Head of caudate nucleus (tissue), 42 donors: ENCODE measurements at regions not wholly inside any gene's neighbourhood (a gene's known extent, or its start where the extent isn't known, plus 50 kb on each side); places are given as distances from the start of the nearest gene placed in this dataset.

Source experiments
- DNase-seq, 42 donors: peaks; one replicate each; pipeline versions ENCODE4 v3.0.0 to v3.0.0-alpha.2; 2020 to 2021; ENCODE audit warnings: mixed read lengths in 7 of 42
- intact Hi-C: fragments of 100-400 bp; cut with DNase I; formaldehyde crosslinking; loops from one replicate; pipeline ENCODE4 v1.15.0; 2022

DNA sequence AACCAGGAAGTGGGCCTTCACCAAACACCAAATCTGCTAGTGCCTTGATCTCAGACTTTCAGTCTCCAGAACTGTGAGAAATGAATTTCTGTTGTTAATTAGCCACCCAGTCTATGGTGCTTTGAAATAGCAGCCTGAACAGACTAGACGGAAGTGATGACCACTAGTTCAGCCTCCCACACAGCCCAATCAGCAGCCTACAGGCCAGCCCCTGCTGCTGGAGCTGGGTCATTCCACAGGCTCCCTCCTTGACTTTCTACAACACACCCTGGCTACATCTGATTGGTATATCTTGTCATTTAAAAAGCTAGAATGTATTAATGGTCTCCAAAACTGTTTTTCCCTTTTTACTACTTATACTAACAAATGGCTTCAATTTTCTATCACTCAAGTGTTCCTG is 277.2 kb upstream of the TAC1 start:
- intact Hi-C loops = no loop called here
- no peak for DNase-seq

DNA sequence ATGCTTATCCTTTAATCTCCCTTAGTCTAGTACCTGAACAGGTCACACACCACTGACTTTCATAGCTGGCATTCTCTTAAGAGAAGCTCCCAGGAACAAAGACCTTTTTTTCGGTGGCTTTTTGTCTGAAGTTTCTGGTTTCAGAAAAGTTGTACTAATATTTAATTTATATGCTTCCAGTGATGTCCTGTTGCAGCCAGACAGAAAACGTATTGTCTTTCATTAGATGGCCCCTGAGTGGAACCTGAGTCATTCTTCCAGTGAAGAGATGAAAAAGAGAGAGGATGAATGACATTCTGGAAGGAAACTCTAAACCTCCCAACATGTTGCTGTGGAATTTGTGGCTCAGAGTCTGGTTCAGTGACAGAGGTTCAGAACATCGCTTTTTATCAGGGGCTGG is 274.8 kb upstream of the TAC1 start:
- intact Hi-C loops = no loop called here

DNA sequence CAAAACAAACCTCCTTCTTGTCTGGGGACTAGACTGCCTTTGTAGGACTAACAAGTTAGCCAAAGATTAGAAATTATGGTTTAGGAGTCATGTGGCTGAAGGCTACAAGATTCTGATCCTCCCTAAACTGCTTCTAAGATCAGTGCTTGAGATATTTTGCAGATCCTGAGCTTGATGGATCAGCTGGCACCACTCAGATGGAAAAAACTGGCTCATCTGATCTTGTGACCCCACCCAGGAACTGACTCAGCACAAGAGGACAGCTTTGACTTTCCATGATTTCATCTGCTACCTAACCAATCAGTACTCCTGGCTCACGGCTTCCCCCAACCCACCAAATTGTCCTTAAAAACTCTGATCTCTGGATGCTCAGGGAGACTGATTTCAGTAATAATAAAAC is 271.5 kb upstream of the TAC1 start:
- intact Hi-C loops = no loop called here

More for the DNA sequence above, 274.8 kb upstream of the TAC1 start:
- DNase-seq = no peak

DNA sequence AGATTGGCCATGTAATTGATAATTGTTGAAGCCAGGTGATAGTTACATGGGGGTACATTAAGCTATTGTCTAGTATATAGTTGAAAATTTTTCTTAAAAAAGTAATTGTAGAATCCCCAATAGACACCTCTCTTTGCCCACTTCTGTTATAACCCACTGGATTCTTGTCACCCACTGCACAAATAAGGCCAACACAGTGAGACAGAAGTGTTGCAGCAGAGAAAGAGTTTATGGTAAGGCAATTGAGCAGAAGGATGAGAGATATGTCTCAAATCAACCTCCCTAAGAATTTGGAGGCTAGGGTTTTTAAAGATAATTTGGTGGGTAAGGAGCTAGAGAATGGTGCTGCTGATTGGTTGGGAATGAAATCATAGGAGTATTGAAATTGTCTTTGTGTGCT is 270.3 kb upstream of the TAC1 start:
- no peak for DNase-seq
- intact Hi-C loops = no loop called here

More for the DNA sequence above, 271.5 kb upstream of the TAC1 start:
- DNase-seq = no peak

DNA sequence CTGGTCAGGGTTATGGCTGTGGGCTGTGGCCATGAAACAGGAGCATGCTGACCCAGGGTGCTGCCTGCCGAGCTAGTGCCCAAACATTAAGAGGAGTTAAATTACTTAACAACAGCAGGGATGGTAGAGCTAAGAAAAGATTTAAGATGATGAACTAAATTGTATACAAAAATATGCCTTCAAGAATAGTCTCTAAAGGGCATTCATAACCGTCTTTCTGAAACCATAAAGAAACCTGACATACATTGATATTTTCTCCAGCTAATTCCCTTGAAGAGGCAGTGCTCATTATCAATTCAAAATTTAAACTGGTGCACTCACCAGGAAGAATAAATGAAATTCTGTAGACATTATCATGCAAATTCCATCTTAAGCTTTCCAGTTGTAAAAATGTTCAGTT is 265.8 kb upstream of the TAC1 start:
- no peak for DNase-seq
- intact Hi-C loops = no loop called here

DNA sequence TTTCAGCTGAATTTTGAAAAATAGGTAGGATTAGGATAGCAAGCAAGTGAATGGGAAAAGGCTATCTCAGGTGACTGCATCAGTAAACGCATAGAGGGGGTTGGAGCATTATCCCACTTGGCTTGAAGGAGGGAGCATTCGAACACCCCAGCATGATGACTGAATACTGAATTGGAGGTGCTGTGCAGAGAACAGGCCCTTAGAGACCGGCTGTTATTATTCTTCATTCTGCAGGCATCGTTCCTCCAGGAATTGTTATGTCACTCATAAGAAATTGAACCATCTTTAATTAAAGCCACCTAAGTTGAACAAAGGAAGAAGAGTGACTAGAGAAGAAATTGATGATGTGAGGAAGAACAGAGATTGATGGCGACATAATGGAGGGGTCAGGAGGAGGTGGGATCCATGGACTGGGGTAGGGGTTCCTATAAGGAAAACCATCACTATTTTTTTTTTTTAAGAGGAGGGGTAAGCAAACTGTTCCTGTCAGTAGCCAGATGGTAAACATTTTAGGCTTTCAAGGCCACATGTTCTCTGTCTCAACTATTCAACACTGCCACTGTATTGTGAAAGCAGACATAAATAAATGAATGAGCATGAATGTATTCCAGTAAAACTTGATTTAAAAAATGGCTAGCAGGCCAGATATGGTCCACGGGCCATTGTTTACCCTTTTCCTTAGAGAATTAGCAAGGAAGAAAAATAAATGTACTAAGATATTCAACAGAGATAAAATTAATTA is 264.7 kb upstream of the TAC1 start:
- intact Hi-C loops = no loop called here
- no peak for DNase-seq

DNA sequence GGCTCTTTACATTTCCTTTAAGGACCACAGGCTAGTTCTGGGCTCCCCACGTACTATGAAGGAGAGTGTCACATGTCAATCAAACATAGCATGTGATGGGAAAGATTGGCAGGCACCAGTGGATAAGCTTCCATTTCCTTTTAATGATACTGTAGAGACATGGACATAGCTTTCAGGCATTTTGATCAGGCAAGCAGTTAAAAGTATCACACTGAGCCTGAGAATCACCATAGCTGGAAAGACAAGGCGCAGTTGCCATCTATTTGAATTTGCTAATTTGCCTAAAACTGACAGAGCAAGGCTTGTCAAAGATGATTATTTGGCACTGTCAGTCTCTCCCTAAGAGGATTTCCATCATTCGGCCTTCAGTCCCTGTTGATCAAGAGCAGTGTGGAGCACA is 263.4 kb upstream of the TAC1 start:
- intact Hi-C loops = no loop called here
- no peak for DNase-seq

DNA sequence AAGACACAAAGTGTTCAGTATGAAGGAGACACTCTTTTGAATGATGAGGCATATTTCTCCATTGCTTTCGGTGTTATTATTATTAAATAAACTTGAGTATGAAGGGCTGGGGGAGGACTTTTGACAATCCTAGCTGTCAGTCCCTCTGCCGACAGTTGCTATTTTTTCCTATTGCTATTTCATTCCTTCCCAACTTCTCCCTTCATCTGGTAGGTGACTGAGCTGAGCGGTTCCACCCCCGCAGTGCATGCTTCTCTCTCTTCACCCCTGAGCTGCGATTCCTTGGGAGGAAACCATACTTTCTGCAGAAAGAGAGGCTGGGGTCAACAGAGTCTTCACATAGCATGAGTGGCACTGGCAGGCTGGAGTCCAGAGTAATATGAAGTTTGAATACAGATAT is 261.2 kb upstream of the TAC1 start:
- DNase-seq = peak in 41 of 42 donors; percentile 13 to 88 (median 58)
- intact Hi-C loops = no loop called here

DNA sequence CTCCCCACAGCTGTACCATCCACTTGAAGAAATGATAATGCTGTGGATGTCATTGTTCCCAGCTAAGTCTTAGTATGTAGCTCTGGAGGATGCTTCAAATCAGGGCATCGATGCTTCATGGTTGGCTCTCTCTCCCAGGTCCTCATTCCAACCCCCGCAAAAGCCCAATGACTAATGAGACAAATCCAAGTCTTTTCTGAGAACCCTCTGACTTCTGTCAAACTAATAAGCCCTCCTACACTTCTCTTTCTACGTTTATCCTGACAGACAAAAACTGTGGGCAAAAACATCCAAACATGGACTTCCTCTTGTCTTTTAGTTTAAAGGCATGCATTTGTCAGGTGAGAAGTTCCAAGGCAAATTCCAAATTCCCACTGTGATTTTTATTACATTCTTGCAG is 260.4 kb upstream of the TAC1 start:
- intact Hi-C loops = no loop called here
- peak in 21 of 42 donors; percentile 10 to 75 (median 34) for DNase-seq

DNA sequence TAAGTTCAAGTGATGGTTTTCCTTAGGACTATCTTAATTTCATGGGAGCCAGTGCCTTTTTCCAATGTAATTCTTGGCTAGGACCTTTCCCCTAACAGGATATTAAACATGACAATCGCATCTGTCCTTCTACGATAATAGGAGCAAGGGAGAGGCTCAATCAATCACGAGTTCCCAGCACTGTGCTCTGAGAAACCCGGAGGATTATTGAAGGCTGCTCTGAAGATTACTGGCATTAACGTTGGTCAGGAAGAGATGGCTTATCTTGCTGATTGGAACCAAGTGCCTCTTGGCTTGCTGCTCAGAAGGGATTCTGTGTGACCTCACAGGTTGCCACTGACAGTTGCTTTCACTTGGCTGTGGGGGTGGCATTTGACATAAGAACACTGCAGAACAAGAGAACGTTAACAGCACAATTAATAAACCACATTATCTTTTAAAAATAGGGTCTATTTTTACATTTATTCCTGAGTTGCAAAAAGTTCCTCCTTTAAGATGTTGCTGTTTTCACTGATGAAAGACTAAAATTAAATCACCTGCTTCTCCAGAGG is 252.1 kb upstream of the TAC1 start:
- intact Hi-C loops = no loop called here
- peak in 35 of 42 donors; percentile 6 to 84 (median 42) for DNase-seq

DNA sequence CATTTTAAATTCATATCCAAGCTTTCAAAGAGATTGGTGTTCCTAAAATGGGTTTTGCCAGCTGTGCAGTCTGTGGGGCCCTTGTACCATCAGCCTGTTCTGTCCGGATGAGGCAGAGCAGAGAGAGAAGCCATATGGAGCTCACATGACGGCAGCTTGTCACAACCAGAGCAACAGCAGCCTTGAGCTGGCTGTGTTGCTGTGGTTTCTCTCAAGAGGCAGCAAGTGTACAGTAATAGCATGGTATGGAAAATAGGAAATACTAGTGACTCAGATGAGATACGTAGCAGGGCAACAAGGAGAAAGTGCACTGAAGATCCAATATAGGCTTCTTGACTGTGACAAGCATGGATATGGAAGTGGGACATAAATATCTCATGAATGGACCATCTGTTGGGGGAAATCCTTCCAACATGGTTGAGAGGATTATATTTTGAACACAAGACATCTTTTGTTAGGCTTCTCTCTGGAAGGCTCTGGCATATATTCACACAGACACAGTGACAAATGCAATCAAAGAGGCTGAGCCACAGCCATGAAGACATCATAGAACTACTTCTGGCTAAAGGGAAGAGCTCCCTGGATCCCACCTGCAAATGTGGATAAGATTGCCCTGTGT is 251.0 kb upstream of the TAC1 start:
- peak in 30 of 42 donors; percentile 4 to 63 (median 35) for DNase-seq
- intact Hi-C loops = no loop called here

DNA sequence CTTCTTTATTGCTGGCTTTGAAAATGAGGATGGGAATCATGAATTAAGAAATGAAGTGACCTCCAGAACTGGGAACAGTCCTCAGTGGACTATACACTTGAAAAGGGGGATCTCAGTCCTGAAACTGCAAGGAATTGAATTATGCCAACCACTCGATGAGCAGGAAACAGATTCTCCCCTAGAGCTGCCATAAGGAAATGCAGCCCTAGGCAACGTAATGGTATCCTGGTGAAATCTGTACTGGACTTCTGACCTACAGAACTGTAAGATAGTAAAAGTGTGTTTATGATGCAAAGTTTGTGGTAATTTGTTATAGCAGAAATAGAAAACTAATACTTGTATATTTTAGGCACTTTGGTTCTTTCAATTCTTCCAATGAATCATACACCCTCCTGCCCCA is 236.4 kb upstream of the TAC1 start:
- intact Hi-C loops = no loop called here
- no peak for DNase-seq

DNA sequence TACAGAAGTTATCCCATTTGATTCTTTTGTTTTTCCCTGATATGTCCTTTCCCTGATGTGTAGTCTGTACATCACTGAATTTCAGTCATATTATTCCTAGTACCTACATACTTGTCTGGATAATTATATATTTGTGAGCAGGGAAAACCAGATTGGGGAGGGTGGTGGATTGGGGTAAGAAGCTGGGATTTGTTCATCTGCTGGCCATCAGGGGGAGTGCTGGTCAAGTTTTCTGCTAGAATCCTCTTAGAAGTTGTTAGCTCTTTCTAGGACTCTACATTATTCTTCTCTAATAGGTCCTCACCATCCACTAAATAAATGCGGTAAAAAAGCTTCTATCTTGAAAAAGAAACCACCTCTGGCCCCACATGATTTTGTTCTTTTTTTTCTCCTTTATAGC is 232.7 kb upstream of the TAC1 start:
- intact Hi-C loops = no loop called here
- DNase-seq = peak in 24 of 42 donors; percentile 9 to 69 (median 32)

DNA sequence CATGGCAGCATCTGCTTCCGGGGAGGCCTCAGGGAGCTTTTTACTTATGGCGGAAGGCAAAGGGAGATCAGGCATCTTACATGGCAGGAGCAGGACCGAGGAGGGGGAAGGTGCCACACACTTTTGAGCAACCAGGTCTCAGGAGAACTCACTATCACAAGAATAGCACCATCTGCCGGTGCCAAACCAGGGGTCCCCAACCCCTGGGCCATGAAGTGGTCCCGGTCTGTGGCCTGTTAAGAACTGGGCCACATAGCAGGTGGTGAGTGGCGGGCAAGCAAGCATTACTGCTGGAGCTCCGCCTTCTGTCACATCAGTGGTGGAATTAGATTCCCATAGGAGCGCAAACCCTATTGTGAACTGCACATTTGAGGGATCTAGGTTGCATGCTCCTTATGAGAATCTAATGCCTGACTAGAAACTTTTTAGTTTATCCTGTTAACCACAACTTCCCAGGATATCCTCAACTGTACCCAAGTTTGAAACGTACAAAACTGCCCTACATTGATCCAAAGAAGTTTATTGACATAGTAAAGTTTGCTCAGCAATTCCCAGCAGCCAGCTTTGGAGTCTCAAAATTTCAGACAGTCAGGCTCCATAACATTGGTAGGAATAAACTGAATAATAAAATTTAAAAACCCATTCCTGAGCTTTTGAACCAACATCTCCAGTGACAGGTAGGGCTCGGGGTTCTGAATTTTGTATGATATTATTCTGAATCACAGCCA is 228.4 kb upstream of the TAC1 start:
- intact Hi-C loops = no loop called here
- DNase-seq = no peak

DNA sequence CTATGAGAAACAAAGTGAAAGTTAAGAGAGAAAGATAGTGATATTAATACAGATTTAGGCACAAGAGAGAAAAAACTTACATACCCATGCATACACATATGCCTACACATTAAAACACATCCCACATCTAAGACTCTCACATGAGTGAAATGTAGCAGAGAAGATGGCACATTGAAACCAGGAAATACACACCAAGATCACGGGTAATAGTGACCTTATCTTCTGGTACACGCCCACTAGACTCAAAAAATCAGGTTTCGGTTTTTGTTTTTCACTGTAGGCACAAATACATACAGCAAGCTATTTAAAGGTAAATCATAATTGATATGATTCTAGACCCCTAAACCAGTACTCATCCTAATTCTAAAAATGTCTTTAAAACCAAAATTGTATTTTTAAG is 225.2 kb upstream of the TAC1 start:
- intact Hi-C loops = no loop called here
- DNase-seq = no peak

DNA sequence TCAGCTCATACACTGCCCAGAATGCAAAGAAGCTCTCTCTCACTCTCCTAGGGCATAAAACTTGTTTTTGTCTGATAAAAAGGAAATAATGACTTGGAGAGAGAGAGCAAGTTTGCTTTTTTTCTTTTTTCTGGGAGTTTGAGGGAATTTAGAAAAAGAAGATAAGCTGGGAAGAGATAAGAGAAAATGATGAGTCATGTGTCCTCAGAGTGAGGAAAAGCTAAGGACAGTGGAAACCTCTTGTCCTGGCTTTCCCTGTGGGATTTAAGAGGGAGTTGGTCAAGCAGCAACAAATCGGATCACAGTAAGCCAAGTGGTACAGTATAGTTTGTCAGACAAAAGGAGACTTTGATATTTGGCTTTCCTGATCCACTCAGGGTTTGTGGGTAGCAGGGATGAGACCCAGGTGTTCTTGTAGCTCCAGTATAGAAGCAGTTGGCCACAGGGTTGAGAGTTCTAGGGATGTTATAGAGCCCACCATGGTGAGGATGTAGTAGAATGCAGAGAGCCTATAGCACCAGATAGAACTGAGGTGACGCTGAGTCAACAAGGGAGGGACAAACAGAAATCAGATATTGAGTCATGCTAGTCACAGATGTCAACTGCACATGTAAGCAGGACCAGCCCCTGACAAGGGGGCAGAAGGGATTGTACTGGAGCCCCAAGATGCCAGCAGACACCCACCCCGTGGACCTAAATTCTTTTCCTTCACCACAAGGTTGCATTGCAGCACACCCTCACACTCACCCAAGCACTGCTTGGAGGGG is 219.3 kb upstream of the TAC1 start:
- intact Hi-C loops = no loop called here
- peak in 1 of 42 donors; percentile 7 for DNase-seq

DNA sequence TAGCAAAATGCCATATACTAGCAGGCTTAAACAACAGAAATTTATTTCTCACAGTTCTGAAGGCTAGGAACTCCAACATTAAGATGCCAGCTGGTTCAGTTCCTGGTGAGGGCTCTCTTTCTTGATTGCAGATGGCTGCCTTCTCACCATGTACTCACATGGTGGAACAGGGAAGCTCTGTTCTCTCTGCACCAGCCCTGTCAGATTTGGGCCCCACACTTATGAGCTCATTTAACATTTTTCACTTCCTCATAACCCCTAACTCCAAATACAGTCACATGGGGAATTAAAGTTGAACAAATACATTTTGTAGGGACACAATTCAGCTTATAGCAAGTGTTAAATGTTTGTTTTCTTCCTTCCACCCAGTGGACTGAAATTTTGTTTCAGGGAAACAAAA is 218.6 kb upstream of the TAC1 start:
- intact Hi-C loops = no loop called here
- DNase-seq = no peak

DNA sequence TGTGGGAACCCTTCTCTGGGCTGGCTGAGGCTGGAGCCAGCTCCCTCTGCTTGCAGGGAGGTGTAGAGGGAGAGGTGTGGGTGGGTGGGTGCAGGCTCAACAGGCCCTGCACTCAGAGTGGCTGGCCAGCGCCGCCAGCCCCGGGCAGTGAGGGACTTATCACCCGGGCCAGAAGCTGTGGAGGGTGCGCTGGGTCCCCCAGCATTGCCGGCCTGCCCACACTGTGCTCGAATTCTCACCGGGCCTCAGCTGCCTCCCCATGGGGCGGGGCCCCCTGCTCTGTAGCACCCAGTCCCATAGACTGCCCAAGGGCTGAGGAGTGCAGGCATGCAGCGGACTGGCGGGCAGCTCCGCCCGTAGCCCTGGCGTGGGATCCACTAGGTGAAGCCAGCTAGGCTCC is 190.7 kb upstream of the TAC1 start:
- intact Hi-C loops = no loop called here
- no peak for DNase-seq

DNA sequence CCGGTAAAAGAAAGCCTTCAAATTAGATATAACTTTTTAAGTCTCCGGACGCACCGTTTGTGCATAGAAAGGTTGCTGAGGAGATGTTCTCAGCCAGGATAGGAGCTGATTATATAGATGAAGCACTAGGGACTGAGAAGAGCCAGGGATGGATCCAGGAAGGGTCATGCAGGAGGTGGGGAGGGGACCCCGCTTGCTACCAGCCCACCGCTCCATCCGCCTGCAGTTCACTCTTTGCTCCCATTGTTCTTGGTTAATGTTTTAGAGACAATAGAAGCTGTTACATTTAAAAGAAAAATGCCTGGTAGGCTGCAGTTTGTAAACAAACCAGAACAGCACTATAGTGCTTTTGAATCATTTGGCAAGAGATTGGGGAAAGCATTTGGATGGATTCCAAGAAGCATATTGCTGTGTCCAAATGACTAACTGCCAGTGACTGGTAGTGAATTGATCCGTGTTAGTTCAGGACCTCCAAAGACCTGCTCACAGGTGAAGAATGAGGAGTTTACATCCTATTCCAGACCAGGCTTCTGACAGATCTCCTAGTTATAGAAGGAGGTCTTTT is 175.9 kb upstream of the TAC1 start:
- intact Hi-C loops = no loop called here
- no peak for DNase-seq
